GM21423 (cell line): ENCODE measurements at regions not wholly inside any gene's neighbourhood (a gene's known extent, or its start where the extent isn't known, plus 50 kb on each side); places are given as distances from the start of the nearest gene placed in this dataset.

Experiments
- ATAC-seq: cut with Tn5 transposase; IDR thresholded peaks from one replicate; pipeline ENCODE4 v1.9.1; 2021; ENCODE audit warnings: mild to moderate bottlenecking, moderate library complexity; ENCODE audit not compliant: unreplicated experiment

DNA sequence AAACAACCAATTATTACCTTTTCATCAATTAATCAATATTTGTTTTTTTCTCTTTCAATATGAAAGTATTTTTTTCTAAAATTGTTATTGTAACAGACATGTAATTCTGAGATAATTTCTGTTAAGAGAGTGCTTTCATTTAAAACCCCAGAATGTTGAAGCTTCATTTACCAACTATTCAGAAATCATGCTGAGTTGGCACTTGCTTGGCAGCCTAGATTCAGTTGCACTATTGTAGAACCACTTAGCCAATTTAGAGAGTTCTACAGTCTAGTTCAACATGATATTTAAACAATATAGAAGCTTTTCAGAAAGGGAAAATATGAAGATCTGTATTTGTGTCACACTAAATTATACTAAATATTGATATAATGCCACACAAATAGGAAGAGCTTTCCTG lies 56.1 kb upstream of the NKAIN2 start:
- no peak for ATAC-seq

DNA sequence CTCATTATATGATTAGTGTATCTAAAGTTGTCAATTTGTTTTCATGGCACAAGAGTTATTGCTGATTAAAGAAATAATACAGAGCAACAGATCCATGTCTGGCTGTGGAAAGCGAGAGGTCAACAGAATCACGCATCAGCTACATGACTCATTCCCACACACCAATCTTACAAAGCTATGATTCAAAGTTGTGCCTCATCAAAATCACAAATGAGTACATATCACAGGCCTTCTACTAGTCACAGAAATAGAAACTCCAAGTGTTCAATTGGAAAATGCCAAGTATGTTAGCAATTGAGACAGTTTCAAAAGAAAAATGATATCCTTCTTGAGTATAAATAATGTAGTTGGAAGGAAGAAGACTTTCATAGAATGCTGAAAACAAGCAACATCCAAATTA lies 57.8 kb upstream of the NKAIN2 start:
- ATAC-seq = no peak

DNA sequence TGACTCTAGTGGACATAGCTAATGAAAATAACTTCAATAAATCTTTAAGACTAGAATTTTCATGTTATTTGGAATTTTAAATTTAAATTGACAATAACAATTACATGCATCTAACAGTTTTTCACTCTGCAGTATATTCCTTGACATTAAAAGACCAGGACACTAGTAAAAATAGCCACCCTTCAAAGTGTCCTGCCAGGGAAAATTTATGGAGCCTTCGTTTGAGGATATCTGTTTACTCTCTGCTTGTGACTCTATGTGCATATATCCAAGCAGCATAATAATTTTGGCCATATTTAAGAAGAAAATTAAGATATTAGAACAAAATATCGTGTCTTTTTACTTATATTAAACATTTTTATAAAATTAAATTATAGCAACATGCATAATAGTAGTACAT lies 58.8 kb upstream of the NKAIN2 start:
- no peak for ATAC-seq

DNA sequence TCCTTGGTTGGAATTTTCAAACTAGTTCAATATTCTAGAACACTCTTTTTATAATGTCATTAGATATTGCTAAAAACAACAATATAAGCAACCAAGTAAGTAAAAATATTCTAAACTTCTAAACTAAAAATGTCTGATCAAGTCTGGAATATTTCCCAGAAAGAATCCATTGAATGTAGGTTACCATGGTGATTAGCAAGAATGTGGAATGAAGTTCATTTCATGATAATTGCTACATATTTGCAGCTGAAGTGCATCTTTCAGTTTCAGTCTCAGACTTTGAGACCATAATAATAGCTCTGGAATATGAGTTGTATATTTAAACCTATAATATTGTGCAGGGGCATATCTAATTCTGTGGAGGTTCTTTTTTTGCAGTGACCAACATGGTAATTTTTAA lies 61.0 kb upstream of the NKAIN2 start:
- no peak for ATAC-seq

DNA sequence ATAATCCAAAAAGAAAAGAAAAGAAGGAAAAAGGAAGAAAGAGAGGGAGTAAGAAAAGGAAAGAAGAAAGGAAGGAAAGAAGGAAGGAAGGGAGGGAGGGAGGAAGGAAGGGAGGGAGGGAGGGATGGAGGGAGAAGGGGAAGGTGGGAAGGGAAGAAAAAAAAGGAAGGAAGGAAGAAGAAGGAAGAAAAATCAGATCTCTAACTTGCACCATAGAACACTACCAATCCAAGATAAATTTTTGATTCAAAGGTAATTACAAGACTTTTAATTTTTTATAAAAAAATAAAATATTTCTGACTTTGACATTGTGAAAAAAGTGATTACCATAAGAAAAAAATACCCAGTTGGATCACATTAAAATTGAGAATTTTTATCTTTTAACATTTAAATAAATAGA lies 70.5 kb upstream of the NKAIN2 start:
- no peak for ATAC-seq

DNA sequence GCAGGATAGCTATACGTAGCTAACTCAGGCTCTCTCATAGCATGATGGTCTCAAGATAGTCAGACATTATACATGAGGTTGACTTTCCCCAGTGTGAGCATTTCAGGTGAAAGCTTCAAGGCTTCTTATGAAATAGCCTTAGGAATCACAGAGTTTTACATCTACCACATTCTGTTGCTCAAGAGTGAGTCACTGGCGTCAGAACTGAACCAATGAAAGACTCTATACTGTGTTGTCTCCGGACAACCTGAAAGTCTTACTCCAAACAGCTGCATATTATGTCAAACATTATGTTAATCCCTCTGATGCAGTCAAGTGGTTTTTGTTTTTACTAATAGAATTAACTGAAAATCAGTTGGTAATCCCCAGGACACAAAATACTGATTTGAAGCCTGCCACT lies 79.8 kb upstream of the TRDN start:
- ATAC-seq = no peak

DNA sequence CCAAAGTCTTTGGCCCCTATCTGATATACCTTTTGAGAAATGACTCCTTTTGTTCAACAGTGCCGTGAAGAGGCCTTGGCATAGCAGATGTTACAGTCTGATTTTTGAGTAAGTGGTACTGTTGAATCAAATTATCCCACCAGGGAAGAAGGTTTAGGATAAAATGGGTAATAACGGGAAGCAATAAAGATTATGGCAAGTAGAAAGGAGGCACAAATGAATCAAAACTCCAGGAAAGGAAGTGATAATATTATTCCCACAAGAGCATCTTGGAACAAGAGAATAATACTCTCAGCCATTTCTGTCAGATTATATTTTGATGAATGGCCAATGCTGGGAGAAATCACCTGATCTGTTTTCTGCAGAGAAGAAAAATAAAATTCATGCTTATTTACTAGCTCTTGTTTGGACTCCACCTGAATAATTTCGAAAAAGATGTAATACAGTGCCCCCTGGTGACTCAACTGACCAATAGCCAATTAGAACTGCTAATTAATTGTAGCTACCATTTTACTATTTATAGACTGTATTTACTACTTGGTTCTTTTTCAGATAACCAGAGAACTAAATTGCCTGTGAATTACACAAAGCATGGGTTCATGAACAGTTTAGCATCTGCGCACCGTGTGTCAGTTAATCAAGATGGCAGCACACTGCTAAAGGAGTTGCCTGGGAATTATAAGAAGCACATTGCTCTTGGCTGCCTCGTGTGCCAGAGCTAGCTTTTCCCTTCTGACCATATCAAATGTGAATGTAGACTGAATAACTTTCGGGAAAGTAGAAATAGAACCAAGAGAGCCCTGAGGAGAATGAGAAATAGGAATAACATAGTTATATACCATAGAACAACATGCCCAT lies 78.5 kb upstream of the TRDN start:
- peak; percentile 64 for ATAC-seq

DNA sequence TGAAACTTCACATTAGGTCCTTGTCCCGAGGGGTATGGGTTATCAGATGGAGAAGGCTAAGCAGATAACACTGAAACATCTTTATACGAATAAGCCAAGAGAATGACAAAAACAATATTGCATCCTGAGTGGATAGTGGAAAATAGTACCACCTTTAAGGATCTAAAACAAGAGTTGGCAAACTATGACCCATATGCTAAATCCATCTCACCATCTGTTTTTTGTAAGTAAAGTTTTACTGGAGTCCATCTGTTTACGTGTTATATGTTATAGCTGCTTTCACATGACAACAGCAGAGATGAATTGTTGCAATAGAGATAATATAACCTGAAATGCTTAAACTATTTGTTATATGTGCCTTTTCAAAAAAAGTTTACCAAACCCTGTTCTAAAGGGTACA lies 76.1 kb upstream of the TRDN start:
- ATAC-seq = no peak

DNA sequence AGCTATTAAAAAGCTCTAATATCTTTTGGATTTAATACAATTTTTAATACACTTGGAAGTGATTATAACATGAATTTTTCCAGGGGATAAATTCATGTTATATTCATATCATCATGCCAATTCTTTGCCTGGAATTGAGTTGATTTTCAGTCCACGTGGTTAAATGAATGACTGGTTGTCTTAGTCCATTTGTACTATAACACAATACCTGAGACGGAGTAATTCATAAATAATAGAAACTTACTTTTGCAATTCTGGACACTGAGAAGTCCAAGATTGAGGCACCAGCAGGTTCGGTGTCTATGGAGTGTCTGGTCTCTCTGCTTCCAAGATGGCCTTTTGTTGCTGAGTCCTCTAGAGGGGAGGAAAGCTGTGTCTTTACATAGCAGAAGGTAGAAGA lies 66.2 kb upstream of the TRDN start:
- ATAC-seq = no peak

DNA sequence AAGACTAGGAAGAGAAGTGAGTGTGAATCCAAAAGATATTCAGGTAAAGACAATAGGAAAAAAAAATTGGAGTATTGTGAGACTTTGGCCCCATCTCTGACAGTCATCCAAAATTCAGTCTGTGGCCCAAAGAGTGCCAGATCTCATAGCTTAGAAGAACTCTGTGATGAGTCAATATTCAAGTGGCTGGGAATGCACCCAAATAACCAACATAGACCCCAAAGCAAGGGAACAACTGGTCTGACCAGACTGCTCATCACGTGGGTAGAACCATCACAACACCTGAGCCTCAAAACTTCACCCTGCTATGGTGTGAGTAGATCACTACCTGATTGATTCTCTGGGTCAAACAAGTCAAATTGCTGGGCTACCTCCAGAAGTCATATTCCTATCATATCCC lies 51.1 kb upstream of the TRDN start:
- ATAC-seq = no peak
